ENCODE measurements at regions not wholly inside any gene's neighbourhood (a gene's known extent, or its start where the extent isn't known, plus 50 kb on each side); places are given as distances from the start of the nearest gene placed in this dataset.

GRCh38 chr16:82226327-82226726 lies 56.3 kb upstream of the MPHOSPH6 start:
- Histone ChIP-seq H3K56ac (replicated peaks; ENCODE audit: insufficient read length, low read depth, low read length) (no peak overlapping the region), H3K27ac (ENCODE audit: low read depth, low read length) (no peak overlapping the region), H3K23me2 (ENCODE audit: low read depth, low read length) (no peaks in the 10 kb centered on the region), H3K4me3 (ENCODE audit: extremely low read depth in 1 of 4, insufficient read depth in 2 of 4, low read depth in 3 of 4, low read length in 4 of 4) (no peak overlapping the region), H2BK20ac (ENCODE audit: low read length) (no peak overlapping the region), H3K4ac (replicated peaks; ENCODE audit: insufficient read length, low read depth, low read length) (no peak overlapping the region), H3K36me3 (ENCODE audit: control insufficient read depth in 2 of 4, insufficient read depth in 4 of 4, low read length in 3 of 4) (no peaks in the 10 kb centered on the region), H3K18ac (ENCODE audit: extremely low read depth, low read length) (no peak overlapping the region), H2BK15ac (ENCODE audit: low read length) (no peak overlapping the region), H4K91ac (replicated peaks; ENCODE audit: insufficient read length, low read length) (no peak overlapping the region), H2BK5ac (ENCODE audit: low read depth, low read length) (no peak overlapping the region), H4K20me1 (replicated peaks in 1 of 2; ENCODE audit: control insufficient read depth in 1 of 2, insufficient read depth in 2 of 2, low read length in 2 of 2) (no peaks in the 10 kb centered on the region), H3K27me3 (replicated peaks in 1 of 4; ENCODE audit: control insufficient read depth in 3 of 4, extremely low read depth in 1 of 4, insufficient read depth in 3 of 4, low read length in 3 of 4) (no peaks in the 10 kb centered on the region), H3K23ac (ENCODE audit: insufficient read length) (no peak overlapping the region), H2AFZ (ENCODE audit: low read length) (no peak overlapping the region), H3K79me1 (ENCODE audit: low read depth, low read length) (no peaks in the 10 kb centered on the region), H4K5ac (ENCODE audit: insufficient read length, low read depth, low read length) (no peak overlapping the region), H2AK5ac (ENCODE audit: low read depth, low read length) (no peak overlapping the region), H3K4me1 (replicated peaks in 1 of 4; ENCODE audit: control insufficient read depth in 3 of 4, insufficient read depth in 4 of 4, low read length in 3 of 4) (no peaks in the 10 kb centered on the region), H4K8ac (ENCODE audit: extremely low read depth, insufficient read depth, low read length) (no peak overlapping the region), H3K79me2 (ENCODE audit: control insufficient read depth in 1 of 2, insufficient read depth in 2 of 2, low read length in 2 of 2) (no peaks in the 10 kb centered on the region), H3K9ac (replicated peaks in 1 of 4; ENCODE audit: extremely low read depth in 1 of 4, low read depth in 3 of 4, low read length in 3 of 4) (no peak overlapping the region), H2BK12ac (ENCODE audit: low read depth, low read length) (no peak overlapping the region), H2BK120ac (replicated peaks; ENCODE audit: low read depth, low read length) (no peak overlapping the region), H3K9me3 (ENCODE audit: insufficient read depth in 2 of 2, low read depth in 1 of 2, low read length in 1 of 2) (no peaks in the 10 kb centered on the region), H3K4me2 (ENCODE audit: insufficient read depth in 1 of 2, low read depth in 2 of 2, low read length in 2 of 2) (no peak overlapping the region), H3K14ac (ENCODE audit: insufficient read length) (no peak overlapping the region)
- no peak for FAIRE-seq
- TF ChIP-seq, protein P1, sequence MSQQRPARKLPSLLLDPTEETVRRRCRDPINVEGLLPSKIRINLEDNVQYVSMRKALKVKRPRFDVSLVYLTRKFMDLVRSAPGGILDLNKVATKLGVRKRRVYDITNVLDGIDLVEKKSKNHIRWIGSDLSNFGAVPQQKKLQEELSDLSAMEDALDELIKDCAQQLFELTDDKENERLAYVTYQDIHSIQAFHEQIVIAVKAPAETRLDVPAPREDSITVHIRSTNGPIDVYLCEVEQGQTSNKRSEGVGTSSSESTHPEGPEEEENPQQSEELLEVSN (IDR thresholded peaks at IDR 0.05): no peak
- TF ChIP-seq SIX5 (IDR thresholded peaks at IDR 0.05; ENCODE audit: low read depth, low read length) (no peak), HDAC2 (IDR thresholded peaks at IDR 0.05; ENCODE audit: borderline replicate concordance in 1 of 2, low read depth in 2 of 2, low read length in 2 of 2) (no peak), BACH1 (IDR thresholded peaks at IDR 0.05; ENCODE audit: low read length) (no peak), SP1 (IDR thresholded peaks at IDR 0.05; ENCODE audit: low read depth, low read length) (no peak), MAX (IDR thresholded peaks at IDR 0.05) (no peak), TCF12 (IDR thresholded peaks at IDR 0.05; ENCODE audit: low read depth, low read length) (no peak)
- ChIA-PET POLR2A (ENCODE audit: partially characterized antibody) (interaction anchor here (0.7 kb wide), 1 partner anchor 63 kb away, joined by 3 read pairs; no protein-coding TSS in a partner anchor), CTCF (ENCODE audit: partially characterized antibody) (interaction anchor here (1.1 to 6.9 kb wide), 4 partner anchors 28 to 346 kb away, joined by 3 to 46 read pairs (median 4); no protein-coding TSS in a partner anchor)
- 82% methylated on average over 9 of the region's 9 CpGs; no CpG with 5 or more reads in 1 of the 2 experiments for WGBS, 2 experiments (ENCODE audit: extremely low coverage in 1 of 2, insufficient coverage in 1 of 2, insufficient read length in 1 of 2, insufficient replicate concordance in 2 of 2, low coverage in 1 of 2, low lambda C conversion rate in 2 of 2, missing lambda C conversion rate in 1 of 2)
- DNase-seq (ENCODE audit: low read depth in 1 of 2, low spot score in 2 of 2): no peak

All from H1 (cell line).